MM.1S (cell line): ENCODE measurements at regions not wholly inside any gene's neighbourhood (a gene's known extent, or its start where the extent isn't known, plus 50 kb on each side); places are given as distances from the start of the nearest gene placed in this dataset.

Experiments
- DNase-seq: peaks from one replicate; pipeline ENCODE4 v3.0.0-alpha.2; 2015
- H2AFZ ChIP-seq: fragments of 300-600 bp; sonication (generic); 2 replicates; pipeline ENCODE4 v1.6.0; 2016; ENCODE audit warnings: antibody characterized with exemption, low read length
- H3F3A ChIP-seq: fragments of 300-600 bp; sonication (generic); 2 replicates; pipeline ENCODE4 v1.6.1; 2016; ENCODE audit warnings: mild to moderate bottlenecking, antibody characterized with exemption, low read length, moderate library complexity, mixed read lengths; ENCODE audit not compliant: insufficient read depth
- H3K27ac ChIP-seq: fragments of 300-600 bp; sonication (generic); 2 replicates; pipeline ENCODE4 v1.5.1; 2016; ENCODE audit warnings: mild to moderate bottlenecking, low read length
- H3K27me3 ChIP-seq: fragments of 300-600 bp; sonication (generic); replicated peaks from 2 replicates; pipeline ENCODE4 v1.6.0; 2016; ENCODE audit warnings: low read length; ENCODE audit not compliant: insufficient read depth
- H3K36me3 ChIP-seq: fragments of 300-600 bp; sonication (generic); replicated peaks from 2 replicates; pipeline ENCODE4 v1.6.1; 2016; ENCODE audit warnings: mild to moderate bottlenecking, low read length, mixed read lengths; ENCODE audit not compliant: insufficient read depth
- H3K4me1 ChIP-seq: fragments of 300-600 bp; sonication (generic); 2 replicates; pipeline ENCODE4 v1.6.1; 2016; ENCODE audit warnings: low read length, mixed read lengths
- H3K4me2 ChIP-seq: fragments of 300-600 bp; sonication (generic); 2 replicates; pipeline ENCODE4 v1.6.0; 2016; ENCODE audit warnings: low read depth, low read length
- H3K4me3 ChIP-seq: fragments of 300-600 bp; sonication (generic); 2 replicates; pipeline ENCODE4 v1.5.1; 2016; ENCODE audit warnings: low read length, mixed read lengths
- H3K79me2 ChIP-seq: fragments of 300-600 bp; sonication (generic); 2 replicates; pipeline ENCODE4 v1.6.1; 2016; ENCODE audit warnings: mixed run types, low read length, mixed read lengths
- H3K9ac ChIP-seq: fragments of 300-600 bp; sonication (generic); 2 replicates; pipeline ENCODE4 v1.6.1; 2016; ENCODE audit warnings: low read length, mixed read lengths
- H3K9me2 ChIP-seq: fragments of 300-600 bp; sonication (generic); replicated peaks from 2 replicates; pipeline ENCODE4 v1.6.1; 2016; ENCODE audit warnings: mild to moderate bottlenecking, low read length, mixed read lengths; ENCODE audit not compliant: insufficient read depth
- H3K9me3 ChIP-seq: fragments of 300-600 bp; sonication (generic); replicated peaks from 2 replicates; pipeline ENCODE4 v1.6.1; 2016; ENCODE audit warnings: mild to moderate bottlenecking, low read length, mixed read lengths; ENCODE audit not compliant: insufficient read depth
- H4K20me1 ChIP-seq: fragments of 300-600 bp; sonication (generic); 2 replicates; pipeline ENCODE4 v1.6.1; 2016; ENCODE audit warnings: mild to moderate bottlenecking, low read length, moderate library complexity, mixed read lengths; ENCODE audit not compliant: insufficient read depth
- CTCF ChIP-seq: fragments of 300-600 bp; sonication (generic); IDR thresholded peaks from 2 replicates; pipeline ENCODE4 v1.5.1; 2016; ENCODE audit warnings: antibody characterized with exemption, low read length, mixed read lengths
- EZH2 ChIP-seq: fragments of 300-600 bp; sonication (generic); optimal IDR thresholded peaks from 2 replicates; pipeline ENCODE3; 2017; ENCODE audit warnings: low read depth, mild to moderate bottlenecking, antibody characterized with exemption, low read length, mixed read lengths
- EZH2phosphoT487 ChIP-seq: fragments of 300-600 bp; sonication (generic); IDR thresholded peaks from 2 replicates; pipeline ENCODE4 v1.6.1; 2018; ENCODE audit warnings: antibody characterized with exemption, low read length

- H3K4me2 ChIP-seq: no peak overlapping the region
- peaks cover 59% of the 10 kb centered on the region for H3K79me2 ChIP-seq
- no peak overlapping the region for H3K9ac ChIP-seq
These were observed 84.7 kb upstream of the WNT7B start for GRCh38 chr22:46061501-46062231.

GRCh38 chr22:46062232-46062615 lies 85.3 kb upstream of the WNT7B start:
- H3K4me2 ChIP-seq: no peak overlapping the region
- H3K9me3 ChIP-seq: no peaks in the 10 kb centered on the region
- H3K4me1 ChIP-seq: peaks cover 13% of the 10 kb centered on the region
- H4K20me1 ChIP-seq: no peaks in the 10 kb centered on the region
- no peaks in the 10 kb centered on the region for H3K9me2 ChIP-seq
- H3K9ac ChIP-seq: no peak overlapping the region
- peaks cover 13% of the 10 kb centered on the region for H3F3A ChIP-seq
- H3K27ac ChIP-seq: no peak overlapping the region
- H3K36me3 ChIP-seq: no peaks in the 10 kb centered on the region
- no peak for DNase-seq
- H3K4me3 ChIP-seq: no peak overlapping the region
- H3K79me2 ChIP-seq: peaks cover 57% of the 10 kb centered on the region
- H2AFZ ChIP-seq: no peak overlapping the region
- H3K27me3 ChIP-seq: no peaks in the 10 kb centered on the region
- TF ChIP-seq CTCF (no peak), EZH2phosphoT487 (no peak), EZH2 (no peak)

More at GRCh38 chr22:46061501-46062231, 84.7 kb upstream of the WNT7B start:
- H4K20me1 ChIP-seq: no peaks in the 10 kb centered on the region
- H3K9me3 ChIP-seq: no peaks in the 10 kb centered on the region
- H3F3A ChIP-seq: peaks cover 19% of the 10 kb centered on the region
- H3K27me3 ChIP-seq: no peaks in the 10 kb centered on the region
- no peak for TF ChIP-seq EZH2
- no peak for TF ChIP-seq EZH2phosphoT487
- H2AFZ ChIP-seq: no peak overlapping the region
- H3K4me1 ChIP-seq: peaks cover 17% of the 10 kb centered on the region
- H3K27ac ChIP-seq: no peak overlapping the region
- H3K36me3 ChIP-seq: no peaks in the 10 kb centered on the region
- H3K9me2 ChIP-seq: no peaks in the 10 kb centered on the region
- DNase-seq: no peak
- no peak overlapping the region for H3K4me3 ChIP-seq

GRCh38 chr22:46062971-46063631 lies 86.1 kb upstream of the WNT7B start:
- Histone ChIP-seq H3K36me3 (no peaks in the 10 kb centered on the region), H3K9me2 (no peaks in the 10 kb centered on the region), H3F3A (peaks cover 4% of the 10 kb centered on the region), H3K4me1 (peaks cover 7% of the 10 kb centered on the region), H2AFZ (no peak overlapping the region), H3K4me2 (no peak overlapping the region), H3K27me3 (no peaks in the 10 kb centered on the region), H3K4me3 (no peak overlapping the region), H4K20me1 (no peaks in the 10 kb centered on the region), H3K27ac (no peak overlapping the region), H3K79me2 (peaks cover 56% of the 10 kb centered on the region), H3K9me3 (no peaks in the 10 kb centered on the region), H3K9ac (no peak overlapping the region)
- DNase-seq: no peak
- no peak for TF ChIP-seq CTCF
- TF ChIP-seq EZH2phosphoT487: no peak
- no peak for TF ChIP-seq EZH2

GRCh38 chr22:46063846-46064227 lies 86.5 kb upstream of the PPARA start:
- DNase-seq: no peak
- H2AFZ ChIP-seq: no peak overlapping the region
- H3F3A ChIP-seq: no peaks in the 10 kb centered on the region; the same call in 1 of the 2 replicates
- TF ChIP-seq EZH2phosphoT487: no peak
- TF ChIP-seq CTCF: no peak
- no peak for TF ChIP-seq EZH2
- no peak overlapping the region for H3K27ac ChIP-seq
- H3K4me3 ChIP-seq: no peak overlapping the region
- peaks cover 53% of the 10 kb centered on the region for H3K79me2 ChIP-seq
- H3K27me3 ChIP-seq: no peaks in the 10 kb centered on the region
- peaks cover 2% of the 10 kb centered on the region for H3K4me1 ChIP-seq
- H3K36me3 ChIP-seq: no peaks in the 10 kb centered on the region
- no peaks in the 10 kb centered on the region for H3K9me2 ChIP-seq
- no peaks in the 10 kb centered on the region for H3K9me3 ChIP-seq
- H4K20me1 ChIP-seq: no peaks in the 10 kb centered on the region
- no peak overlapping the region for H3K9ac ChIP-seq
- H3K4me2 ChIP-seq: no peak overlapping the region
